CD4-positive, alpha-beta T cell treated with Interleukin-12 subunit alpha and Interleukin-12 subunit beta, for 1 hour (primary cell): ENCODE measurements at regions not wholly inside any gene's neighbourhood (a gene's known extent, or its start where the extent isn't known, plus 50 kb on each side); places are given as distances from the start of the nearest gene placed in this dataset.
A peak's percentile ranks its signal among the peaks of the same experiment; 100 is the strongest.

ENCODE experiments used
- DNase-seq: peaks from one replicate; pipeline ENCODE4 v3.0.0-alpha.2; 2020

DNA sequence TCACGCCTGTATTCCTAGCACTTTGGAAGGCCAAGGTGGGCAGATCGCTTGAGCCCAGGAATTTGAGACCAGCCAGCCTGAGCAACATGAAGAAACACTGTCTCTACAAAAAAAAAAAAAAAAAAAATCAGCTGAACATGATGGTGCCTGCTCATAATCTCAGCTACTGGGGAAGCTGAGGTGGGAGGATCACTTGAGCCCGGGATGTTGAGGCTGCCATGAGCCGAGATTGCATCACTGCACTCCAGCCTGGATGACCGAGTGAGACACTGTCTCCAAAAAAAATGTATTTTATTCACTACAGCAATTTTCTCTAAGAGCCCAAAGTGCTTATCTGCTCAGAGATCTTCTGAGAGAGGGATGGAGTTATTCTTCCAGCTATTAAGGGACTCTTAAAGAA is 215.8 kb upstream of the PPP3CA start:
- no peak for DNase-seq

GRCh38 chr4:101556842-101557241 is 209.5 kb upstream of the PPP3CA start:
- no peak for DNase-seq

- no peak for DNase-seq
Observed at GRCh38 chr4:101555341-101555880, 208.1 kb upstream of the PPP3CA start.

GRCh38 chr4:101540336-101540735 is 193.0 kb upstream of the PPP3CA start:
- no peak for DNase-seq

- DNase-seq, result no peak
Observed at GRCh38 chr4:101528526-101528925, 181.2 kb upstream of the PPP3CA start.

- DNase-seq, result peak; percentile 75
Observed at GRCh38 chr4:101527188-101527587, 179.9 kb upstream of the PPP3CA start.

GRCh38 chr4:101515566-101515965 is 168.2 kb upstream of the PPP3CA start:
- DNase-seq, result no peak

- DNase-seq, result no peak
Observed at GRCh38 chr4:101515099-101515498, 167.8 kb upstream of the PPP3CA start.

DNA sequence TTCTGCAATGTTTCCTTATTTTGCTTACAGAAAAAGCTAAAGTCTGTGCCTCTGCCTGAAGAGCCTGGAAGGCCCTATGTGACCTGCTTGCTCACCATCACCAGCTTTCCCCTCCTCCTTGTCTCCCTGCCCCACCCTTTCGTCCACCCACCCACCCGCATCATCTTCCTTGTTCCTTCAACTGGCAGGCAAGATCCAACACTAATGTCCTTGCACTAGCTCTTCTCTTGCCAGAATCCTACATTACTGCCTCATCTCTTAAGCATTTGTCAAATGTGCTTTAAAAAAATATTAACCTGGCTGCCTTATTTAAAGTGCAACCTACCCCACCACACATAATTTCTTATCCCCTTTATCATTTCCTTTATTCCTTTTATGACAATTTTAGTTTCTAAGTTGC is 165.1 kb upstream of the PPP3CA start:
- no peak for DNase-seq

- DNase-seq, result no peak
Observed at GRCh38 chr4:101501421-101501820, 154.1 kb upstream of the PPP3CA start.

DNA sequence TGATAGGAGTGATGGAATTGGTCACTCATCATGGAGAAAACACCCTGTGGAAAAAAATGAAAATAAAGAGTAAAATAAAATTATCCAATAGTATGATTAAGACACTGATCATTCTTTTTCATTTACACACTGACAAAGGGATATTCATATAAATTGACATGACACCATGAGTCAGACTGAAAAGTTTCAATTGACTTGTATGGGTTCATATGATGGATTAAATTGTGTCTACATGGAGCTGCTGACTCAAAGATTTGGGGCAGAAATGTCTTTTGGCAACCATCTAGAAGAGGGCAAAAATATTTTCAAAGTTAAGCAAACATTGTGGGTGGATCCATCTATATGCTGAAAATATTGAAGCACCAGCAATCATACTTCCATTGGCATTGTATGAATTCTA is 153.4 kb upstream of the PPP3CA start:
- DNase-seq, result no peak

GRCh38 chr4:101475246-101475645 is 127.9 kb upstream of the PPP3CA start:
- no peak for DNase-seq

GRCh38 chr4:101471201-101471600 is 123.9 kb upstream of the PPP3CA start:
- no peak for DNase-seq

DNA sequence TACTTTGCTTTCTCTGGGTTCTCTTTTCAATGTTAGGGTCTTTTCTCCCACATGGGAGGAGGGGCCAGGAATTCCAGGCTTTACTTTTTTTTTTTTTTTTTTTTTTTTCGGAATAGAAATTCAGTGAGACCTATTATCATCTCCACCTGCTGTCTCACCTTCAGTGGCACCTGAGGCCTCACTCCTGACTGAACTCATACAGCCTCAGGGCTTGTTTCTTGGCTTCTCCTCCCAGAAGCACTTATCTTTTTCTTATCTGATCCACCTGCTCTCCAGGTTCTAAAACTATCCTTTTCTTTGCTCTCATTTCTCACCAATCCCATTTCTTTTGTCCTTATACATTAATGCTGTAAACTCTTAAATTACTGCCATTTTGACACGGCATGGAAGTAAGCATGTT is 117.3 kb upstream of the PPP3CA start:
- DNase-seq, result no peak

GRCh38 chr4:101458914-101459313 is 111.6 kb upstream of the PPP3CA start:
- no peak for DNase-seq

GRCh38 chr4:101458473-101458872 is 111.1 kb upstream of the PPP3CA start:
- DNase-seq, result no peak

DNA sequence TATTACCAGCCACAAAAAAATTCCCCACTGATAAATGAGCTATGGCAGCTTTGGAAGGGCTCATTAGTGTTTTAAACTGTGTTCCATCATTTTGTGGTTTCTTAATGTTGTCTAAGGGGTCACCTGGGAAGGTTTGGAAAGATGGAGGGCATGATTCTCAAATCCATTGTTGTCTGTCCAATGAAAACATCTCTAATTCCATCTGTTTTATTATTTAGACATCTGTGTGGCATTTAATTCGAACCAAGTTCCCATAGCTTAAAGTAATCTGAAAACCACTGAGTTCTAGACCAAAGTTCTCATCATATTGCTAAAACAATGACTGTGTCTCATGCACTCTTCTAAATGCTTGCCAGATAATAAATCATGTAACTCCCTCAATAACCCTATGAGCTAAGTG is 103.8 kb upstream of the PPP3CA start:
- no peak for DNase-seq

DNA sequence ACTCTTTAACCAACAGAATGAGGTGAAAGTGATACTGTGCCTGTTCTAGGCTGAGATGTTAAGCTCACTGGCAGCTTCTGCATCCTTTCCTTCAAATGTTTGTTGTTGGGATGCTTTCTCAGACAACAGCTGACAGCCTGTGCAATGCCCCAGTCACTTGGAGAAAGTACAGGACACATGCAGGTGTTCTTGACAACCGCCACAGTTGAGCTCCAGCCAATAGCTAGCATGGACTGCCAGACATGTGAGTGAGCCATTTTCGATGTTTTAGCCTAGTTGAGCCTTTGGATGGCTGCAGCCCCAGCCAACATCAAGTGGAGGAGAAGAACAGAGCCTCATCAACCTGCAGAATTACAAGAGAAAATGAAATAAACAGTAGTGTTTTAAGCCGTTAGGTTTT is 94.1 kb upstream of the PPP3CA start:
- DNase-seq, result no peak

GRCh38 chr4:101439926-101440325 is 92.6 kb upstream of the PPP3CA start:
- no peak for DNase-seq

DNA sequence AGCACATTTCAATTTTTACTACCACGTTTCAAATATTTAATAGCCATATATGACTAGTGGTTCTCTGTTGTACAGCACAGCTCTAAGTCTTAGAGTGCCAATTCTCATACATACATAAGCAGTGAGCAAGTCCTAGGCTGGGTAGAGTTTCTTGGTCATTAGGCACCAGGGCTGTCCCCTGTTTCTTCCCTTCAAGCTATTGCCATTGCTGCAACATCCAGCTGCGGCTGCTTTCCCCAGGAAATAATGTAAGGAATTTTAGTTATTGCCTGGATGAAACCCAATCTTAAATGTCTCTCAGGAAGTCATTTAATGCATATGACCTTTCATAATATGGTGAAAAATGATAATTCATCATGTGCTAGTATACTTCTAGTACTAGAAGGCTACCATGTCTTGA is 74.1 kb upstream of the PPP3CA start:
- DNase-seq, result no peak

GRCh38 chr4:101420661-101421060 is 73.3 kb upstream of the PPP3CA start:
- no peak for DNase-seq

- DNase-seq, result no peak
Observed at GRCh38 chr4:101419336-101420135, 72.2 kb upstream of the PPP3CA start.

DNA sequence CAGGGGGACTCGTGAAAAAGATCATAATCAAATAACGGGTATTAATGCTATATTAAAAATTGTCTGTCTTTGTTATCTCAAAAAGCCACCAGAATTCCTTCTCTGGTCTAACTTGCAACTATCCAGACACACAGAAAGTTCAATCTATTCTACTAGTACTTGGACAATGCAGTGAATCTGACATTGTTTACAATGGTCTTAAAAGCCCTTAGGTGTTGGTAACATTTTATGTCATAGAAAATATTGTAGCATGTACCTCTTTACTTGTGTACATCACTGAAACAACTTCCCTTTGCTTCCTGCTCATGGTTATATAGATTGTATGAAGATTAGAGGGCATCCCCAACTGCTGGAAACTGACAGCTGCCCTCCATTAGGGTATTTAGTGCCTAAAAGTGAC is 71.1 kb upstream of the PPP3CA start:
- DNase-seq, result no peak

- DNase-seq, result peak; percentile 62
Observed at GRCh38 chr4:101418055-101418454, 70.7 kb upstream of the PPP3CA start.

DNA sequence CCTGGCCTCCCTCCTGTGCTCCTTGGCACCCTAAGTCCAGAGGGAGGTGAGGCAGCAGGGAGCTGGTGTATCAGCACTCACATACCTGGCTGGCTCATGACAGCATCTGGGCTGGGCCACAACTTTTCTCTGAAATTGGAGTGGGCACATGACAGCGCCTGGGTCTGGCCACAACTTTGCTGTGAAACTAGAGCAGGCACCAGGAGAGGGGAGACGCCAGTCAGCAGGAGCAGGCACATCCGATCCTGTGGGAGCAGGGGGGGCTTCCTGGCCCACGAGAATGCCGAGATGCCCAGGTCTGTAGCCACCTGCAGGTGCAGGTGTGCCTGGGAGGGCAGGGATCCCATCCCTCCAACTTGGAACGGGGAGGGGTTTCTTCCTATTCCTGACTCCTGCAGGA is 69.7 kb upstream of the PPP3CA start:
- DNase-seq, result no peak
